Testis (tissue), 2 donors: ENCODE measurements at regions not wholly inside any gene's neighbourhood (a gene's known extent, or its start where the extent isn't known, plus 50 kb on each side); places are given as distances from the start of the nearest gene placed in this dataset.

ENCODE experiments used
- CTCF ChIP-seq, 3 experiments: fragments of 450-650 bp in 2 of 3; fragments of 200-600 bp in 1 of 3; sonication (generic) in 1 of 3; IDR thresholded peaks; one replicate each; pipeline ENCODE4 v1.5.1; 2016 to 2019; ENCODE audit warnings: antibody characterized with exemption in 3 of 3, mild to moderate bottlenecking in 2 of 3, moderate library complexity in 1 of 3
- POLR2A ChIP-seq: fragments of 450-650 bp; IDR thresholded peaks from one replicate; pipeline ENCODE4 v1.6.1; 2017; ENCODE audit warnings: antibody characterized with exemption, mild to moderate bottlenecking, moderate library complexity

- no peak for TF ChIP-seq CTCF (IDR thresholded peaks at IDR 0.05)
- TF ChIP-seq POLR2A: no peak
Measured at GRCh38 chr2:187091664-187092063, 242.7 kb upstream of the ZSWIM2 start.
